ENCODE measurements at regions not wholly inside any gene's neighbourhood (a gene's known extent, or its start where the extent isn't known, plus 50 kb on each side); places are given as distances from the start of the nearest gene placed in this dataset.

DNA sequence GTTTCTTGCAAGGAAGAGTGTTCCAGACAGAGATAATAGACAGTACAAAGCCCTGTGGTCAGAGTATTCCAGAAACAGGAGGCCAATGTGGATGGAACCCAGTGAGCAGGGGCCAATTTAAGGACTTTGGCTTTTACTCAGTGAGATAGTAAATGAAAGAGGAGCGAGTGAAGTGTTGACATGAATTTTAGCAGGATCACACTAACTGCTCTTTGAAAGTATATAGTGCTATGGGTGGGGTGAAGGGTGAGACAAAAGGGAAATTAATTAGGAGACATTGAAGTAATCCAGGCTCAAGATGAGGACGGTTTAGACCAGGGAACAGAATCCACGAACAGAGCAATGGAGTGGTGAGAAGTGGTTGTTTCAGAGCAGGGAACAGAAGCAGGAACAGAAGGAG lies 62.2 kb upstream of the TES start:
- DNase-seq: no peak

DNA sequence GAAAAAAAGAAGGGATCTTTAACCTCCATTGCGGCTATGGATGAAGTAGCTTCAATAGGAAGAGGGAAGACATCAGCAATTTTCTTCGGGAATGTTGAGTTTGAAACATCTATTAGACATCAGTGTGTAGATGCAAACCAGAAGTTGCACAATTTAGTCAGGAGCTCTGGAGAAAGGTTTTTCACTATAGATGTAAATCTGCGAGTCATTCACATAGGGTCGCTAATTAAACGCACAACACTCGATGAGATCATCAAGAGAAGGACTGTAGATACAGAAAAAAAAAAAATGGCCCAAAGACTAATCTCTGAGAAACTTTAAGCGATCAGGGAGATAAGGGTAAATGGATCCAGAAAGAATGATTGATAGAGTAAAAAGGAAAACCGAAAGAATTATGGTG lies 61.7 kb upstream of the TES start:
- no peak for DNase-seq

DNA sequence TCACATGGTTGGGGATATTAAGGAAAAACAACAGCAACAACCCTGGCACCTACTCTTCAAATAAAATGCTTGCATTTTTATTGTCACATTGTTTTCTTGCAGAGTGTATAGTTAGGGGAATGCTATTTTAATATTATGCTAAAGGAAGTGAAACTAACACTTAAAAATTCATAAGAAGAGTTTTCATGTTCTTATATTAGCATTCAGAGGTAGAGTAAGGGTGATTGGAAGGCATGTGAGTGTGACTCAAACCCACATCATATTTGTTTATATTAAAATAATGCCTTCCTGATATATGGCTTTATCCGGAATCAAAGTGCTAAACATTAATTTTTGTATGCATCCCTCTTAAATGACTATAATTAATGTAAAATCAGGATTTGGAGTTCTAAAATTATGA lies 59.8 kb upstream of the TES start:
- no peak for DNase-seq

DNA sequence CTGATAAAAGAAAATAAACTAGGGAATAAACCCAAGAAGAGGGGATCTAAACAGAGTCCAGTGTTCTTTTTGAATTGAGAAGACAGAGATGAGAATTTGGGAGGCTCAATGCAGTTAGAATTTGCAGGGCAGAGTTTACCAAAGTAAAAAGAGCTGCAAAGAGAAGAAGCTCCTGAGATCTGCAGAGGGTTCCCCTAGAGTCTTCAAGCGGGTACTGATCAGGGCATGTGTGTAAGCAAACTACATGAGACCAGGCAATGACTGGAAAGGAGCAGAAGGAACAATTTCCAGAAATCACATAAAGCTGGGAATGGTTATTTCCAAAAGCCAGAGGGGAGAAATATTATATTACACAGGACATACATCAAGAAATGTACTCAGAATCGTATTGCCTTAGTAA lies 58.1 kb upstream of the TES start:
- no peak for DNase-seq

DNA sequence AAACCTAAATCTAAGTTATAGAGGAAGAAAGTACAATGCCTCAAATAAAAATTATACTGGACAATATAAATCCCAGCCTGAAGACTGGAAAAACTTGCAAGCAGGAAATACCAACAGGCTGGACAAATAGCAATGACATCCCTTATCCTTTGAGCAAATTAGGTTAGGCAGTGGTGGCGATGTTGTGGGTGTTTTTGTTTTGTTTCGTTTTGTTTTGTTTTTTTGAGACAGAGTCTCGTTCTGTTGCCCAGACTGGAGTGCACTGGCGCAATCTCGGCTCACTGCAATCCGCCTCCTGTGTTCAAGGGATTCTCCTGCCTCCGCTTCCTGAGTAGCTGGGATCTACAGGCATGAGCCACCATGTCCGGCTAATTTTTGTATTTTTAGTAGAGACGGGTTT lies 57.3 kb upstream of the TES start:
- DNase-seq: no peak

DNA sequence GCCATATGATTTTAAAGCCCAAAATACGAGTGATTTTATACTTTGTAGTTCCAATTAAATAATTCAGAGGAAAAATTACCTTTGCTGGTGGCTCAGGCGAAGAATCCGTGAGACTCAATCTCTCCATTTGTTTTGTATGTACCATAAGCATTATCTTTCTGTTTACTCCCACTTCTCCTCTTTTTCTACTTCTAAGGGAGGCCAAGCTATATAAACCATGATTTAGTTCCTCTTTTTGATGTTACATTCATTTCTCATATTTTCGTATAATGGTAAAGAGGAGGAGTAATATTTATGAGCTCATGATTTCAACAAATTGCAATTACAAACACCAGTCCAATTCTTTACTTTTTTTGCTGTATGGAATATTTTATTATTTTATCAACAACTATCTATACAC lies 50.6 kb upstream of the TES start:
- no peak for DNase-seq
